Sigmoid colon (tissue), 6 donors: ENCODE measurements at regions not wholly inside any gene's neighbourhood (a gene's known extent, or its start where the extent isn't known, plus 50 kb on each side); places are given as distances from the start of the nearest gene placed in this dataset.

ENCODE experiments used
- DNase-seq: peaks from one replicate; pipeline ENCODE4 v3.0.0-alpha.2; 2019
- H3K27ac ChIP-seq, 4 donors: fragments of 200-600 bp; sonication (generic); one replicate each; pipeline ENCODE4 v1.5.1; 2016 to 2019; ENCODE audit warnings: mild to moderate bottlenecking in 1 of 4
- H3K27me3 ChIP-seq, 3 donors: fragments of 200-600 bp; sonication (generic); one replicate each; pipeline ENCODE4 v1.5.1; 2019; ENCODE audit warnings: mild to moderate bottlenecking in 1 of 3
- H3K36me3 ChIP-seq, 4 donors: fragments of 200-600 bp; sonication (generic); one replicate each; pipeline ENCODE4 v1.5.1; 2016 to 2019
- H3K4me1 ChIP-seq, 4 donors: fragments of 200-600 bp; sonication (generic); one replicate each; pipeline ENCODE4 v1.5.1; 2017 to 2019
- H3K4me3 ChIP-seq, 4 donors: fragments of 200-600 bp; sonication (generic); one replicate each; pipeline ENCODE4 v1.5.1; 2017 to 2019; ENCODE audit warnings: mild to moderate bottlenecking in 2 of 4, moderate library complexity in 1 of 4
- H3K9me3 ChIP-seq, 4 donors: fragments of 200-600 bp in 3 of 4; sonication (generic) in 3 of 4; one replicate each; pipeline versions ENCODE4 v1.5.1 to v1.6.1; 2013 to 2019
- CTCF ChIP-seq, 4 experiments: fragments of 450-650 bp in 3 of 4; fragments of 200-600 bp in 1 of 4; IDR thresholded peaks; one replicate each; pipeline ENCODE4 v1.5.1; 2016 to 2019; ENCODE audit warnings: antibody characterized with exemption in 4 of 4, mild to moderate bottlenecking in 3 of 4, moderate library complexity in 2 of 4
- EP300 ChIP-seq, 4 donors: sonication (generic); formaldehyde crosslinking; IDR thresholded peaks; one replicate each; pipeline ENCODE4 v1.6.1; 2017; ENCODE audit warnings: antibody characterized with exemption in 4 of 4
- POLR2A ChIP-seq, 2 donors: fragments of 450-650 bp; IDR thresholded peaks; one replicate each; pipeline ENCODE4 v1.6.1; 2016; ENCODE audit warnings: antibody characterized with exemption in 2 of 2, mild to moderate bottlenecking in 2 of 2, moderate library complexity in 2 of 2
- POLR2AphosphoS5 ChIP-seq, 4 donors: sonication (generic); formaldehyde crosslinking; IDR thresholded peaks; one replicate each; pipeline ENCODE4 v1.6.1; 2017; ENCODE audit warnings: antibody characterized with exemption in 4 of 4
- WGBS, 2 donors: extraction: QIAGEN DNeasy Blood & Tissue Kit; methylation state at CpG; one replicate each; pipeline ENCODE4 v1.1.7; 2013; 5-methylcytosine and 5-hydroxymethylcytosine counted together
- intact Hi-C: fragments of 100-400 bp; cut with DNase I; formaldehyde crosslinking; loops from one replicate; pipeline ENCODE4 v1.15.1; 2023
- donor health status: healthy with polysubstance abuse.
- donor health status: healthy.

DNA sequence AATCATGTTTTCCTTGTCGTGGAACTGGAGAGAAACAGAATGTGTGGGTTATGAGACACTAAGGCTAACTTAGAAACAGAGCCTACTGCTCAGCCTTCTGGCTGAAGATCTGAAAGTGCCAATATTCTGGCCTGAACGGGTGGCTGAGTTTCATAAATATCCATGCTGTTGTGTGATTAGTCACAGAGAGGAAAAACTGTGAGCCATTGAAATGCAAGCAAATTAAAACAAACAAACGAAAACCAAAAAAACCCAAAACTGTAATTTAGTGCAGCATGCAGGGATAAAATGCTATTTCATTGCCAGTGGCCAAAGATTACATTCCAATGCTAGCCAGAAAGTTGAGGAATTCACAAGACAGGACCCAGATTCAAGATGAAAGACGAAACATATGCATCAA is 315.1 kb downstream of the UBE3D start:
- no peak overlapping the region for H3K27ac ChIP-seq
- 69% methylated on average over 4 of the region's 4 CpGs for WGBS, 2 donors
- H3K36me3 ChIP-seq = no peaks in the 10 kb centered on the region
- no peaks in the 10 kb centered on the region for H3K9me3 ChIP-seq
- H3K4me1 ChIP-seq = no peaks in the 10 kb centered on the region
- TF ChIP-seq CTCF (IDR thresholded peaks at IDR 0.05) = no peak
- TF ChIP-seq POLR2A (IDR thresholded peaks at IDR 0.05) = no peak
- TF ChIP-seq POLR2AphosphoS5 (IDR thresholded peaks at IDR 0.05) = no peak
- TF ChIP-seq EP300 (IDR thresholded peaks at IDR 0.05) = no peak
- no peak for DNase-seq
- H3K27me3 ChIP-seq = no peaks in the 10 kb centered on the region
- H3K4me3 ChIP-seq = no peak overlapping the region
- intact Hi-C loops = no loop called here

DNA sequence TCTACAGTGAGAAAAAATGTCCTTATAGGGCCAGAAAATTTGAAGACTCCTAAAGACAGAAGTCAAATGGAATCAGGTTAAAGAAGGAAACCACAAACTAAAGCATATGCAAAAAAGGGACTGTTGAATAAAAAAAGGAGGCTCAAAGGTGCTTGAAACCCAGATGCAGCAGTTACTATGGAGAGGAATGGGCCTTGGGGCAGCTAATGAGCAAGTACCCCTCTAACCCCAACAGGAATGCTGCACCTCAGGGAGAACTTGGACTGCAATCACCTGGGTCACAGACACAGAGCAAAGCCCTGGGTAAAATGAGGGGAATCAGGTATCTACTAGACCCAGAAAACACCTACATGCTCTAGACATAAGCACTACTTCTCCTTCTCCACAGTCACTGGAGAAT is 313.9 kb downstream of the UBE3D start:
- Histone ChIP-seq H3K9me3 (no peaks in the 10 kb centered on the region), H3K4me1 (no peaks in the 10 kb centered on the region), H3K36me3 (no peaks in the 10 kb centered on the region), H3K27me3 (no peaks in the 10 kb centered on the region), H3K27ac (no peak overlapping the region), H3K4me3 (no peak overlapping the region)
- intact Hi-C loops = no loop called here
- DNase-seq = no peak
- TF ChIP-seq CTCF (IDR thresholded peaks at IDR 0.05) (no peak), POLR2AphosphoS5 (IDR thresholded peaks at IDR 0.05) (no peak), POLR2A (IDR thresholded peaks at IDR 0.05) (no peak), EP300 (IDR thresholded peaks at IDR 0.05) (no peak)

DNA sequence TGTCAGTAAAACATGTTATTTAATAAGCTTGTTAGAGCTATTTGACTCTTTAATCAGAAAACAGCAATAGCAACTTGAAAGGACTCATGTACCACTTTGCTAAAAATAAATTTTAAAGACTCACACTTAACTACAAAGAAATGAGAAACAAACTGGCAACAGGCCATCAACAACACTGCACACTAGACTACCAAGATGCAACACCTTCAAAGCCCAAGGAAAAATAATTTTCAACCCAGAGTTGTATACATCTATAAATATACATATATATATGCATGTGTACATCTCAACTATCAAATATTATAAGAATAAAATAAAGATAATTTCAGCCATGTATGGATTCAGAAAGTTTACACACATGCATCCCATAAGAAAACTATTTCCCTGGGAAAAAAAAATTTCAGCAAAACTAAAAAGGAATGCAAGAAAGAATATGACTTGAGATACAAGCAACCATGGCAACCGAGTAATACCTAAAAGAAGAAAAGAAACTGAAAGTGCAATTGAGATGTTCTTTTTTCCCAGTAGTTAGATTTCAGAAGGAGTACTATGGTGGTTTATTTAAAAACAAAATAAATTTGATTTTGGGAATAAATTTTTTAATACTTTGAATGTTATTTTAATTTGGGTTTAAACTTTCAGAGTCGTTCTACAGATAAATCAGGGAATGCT is 303.8 kb downstream of the UBE3D start:
- no peaks in the 10 kb centered on the region for H3K4me1 ChIP-seq
- WGBS, 2 donors = 59 to 84% methylated on average over 2 of the region's 2 CpGs
- intact Hi-C loops = no loop called here
- H3K27me3 ChIP-seq = no peaks in the 10 kb centered on the region
- no peak for DNase-seq
- no peak overlapping the region for H3K27ac ChIP-seq
- no peak for TF ChIP-seq POLR2A (IDR thresholded peaks at IDR 0.05)
- H3K9me3 ChIP-seq = no peaks in the 10 kb centered on the region
- no peaks in the 10 kb centered on the region for H3K36me3 ChIP-seq
- no peak overlapping the region for H3K4me3 ChIP-seq

- intact Hi-C loops = no loop called here
- 92 to 93% methylated on average over 1 of the region's 1 CpG for WGBS, 2 donors
Measured at GRCh38 chr6:82766476-82766875, 299.2 kb downstream of the UBE3D start.

DNA sequence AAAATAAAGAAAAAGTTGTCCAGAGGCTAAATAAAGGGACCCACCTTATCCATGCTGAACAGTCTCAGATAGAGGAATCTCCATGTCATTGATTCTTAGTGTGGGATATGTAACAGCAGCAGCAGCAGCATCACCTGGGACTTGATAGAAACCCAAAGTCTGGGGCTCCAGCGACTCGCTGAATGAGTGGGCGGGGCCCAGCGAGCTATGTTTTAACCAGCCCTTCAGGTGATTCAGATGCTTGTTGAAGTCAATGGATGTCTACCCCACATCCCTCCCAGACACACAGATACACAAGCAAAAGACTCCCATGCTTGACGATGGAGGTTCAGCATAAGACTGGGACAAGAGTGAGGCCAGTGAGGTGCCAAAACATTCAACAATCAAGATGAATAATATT is 298.6 kb downstream of the UBE3D start:
- WGBS, 2 donors = 79 to 80% methylated on average over 5 of the region's 5 CpGs
- DNase-seq = no peak

More at GRCh38 chr6:82766476-82766875, 299.2 kb downstream of the UBE3D start:
- Histone ChIP-seq H3K4me3 (no peak overlapping the region), H3K27me3 (no peaks in the 10 kb centered on the region), H3K36me3 (no peaks in the 10 kb centered on the region), H3K27ac (no peak overlapping the region), H3K9me3 (no peaks in the 10 kb centered on the region), H3K4me1 (no peaks in the 10 kb centered on the region)
- no peak for DNase-seq
- TF ChIP-seq POLR2A (IDR thresholded peaks at IDR 0.05) (no peak), POLR2AphosphoS5 (IDR thresholded peaks at IDR 0.05) (no peak), CTCF (IDR thresholded peaks at IDR 0.05) (no peak), EP300 (IDR thresholded peaks at IDR 0.05) (no peak)

More for the DNA sequence above, 298.6 kb downstream of the UBE3D start:
- Histone ChIP-seq H3K9me3 (no peaks in the 10 kb centered on the region), H3K4me1 (no peaks in the 10 kb centered on the region), H3K27me3 (no peaks in the 10 kb centered on the region), H3K4me3 (no peak overlapping the region), H3K27ac (no peak overlapping the region), H3K36me3 (no peaks in the 10 kb centered on the region)
- TF ChIP-seq CTCF (IDR thresholded peaks at IDR 0.05) (no peak), POLR2AphosphoS5 (IDR thresholded peaks at IDR 0.05) (no peak), POLR2A (IDR thresholded peaks at IDR 0.05) (no peak), EP300 (IDR thresholded peaks at IDR 0.05) (no peak)
- intact Hi-C loops = no loop called here
